Skin of body (tissue), 1 donor: ENCODE measurements at regions not wholly inside any gene's neighbourhood (a gene's known extent, or its start where the extent isn't known, plus 50 kb on each side); places are given as distances from the start of the nearest gene placed in this dataset.

Source experiments
- DNase-seq: peaks from one replicate; lab custom pipeline; 2025; lab: John Stamatoyannopoulos, UW

DNA sequence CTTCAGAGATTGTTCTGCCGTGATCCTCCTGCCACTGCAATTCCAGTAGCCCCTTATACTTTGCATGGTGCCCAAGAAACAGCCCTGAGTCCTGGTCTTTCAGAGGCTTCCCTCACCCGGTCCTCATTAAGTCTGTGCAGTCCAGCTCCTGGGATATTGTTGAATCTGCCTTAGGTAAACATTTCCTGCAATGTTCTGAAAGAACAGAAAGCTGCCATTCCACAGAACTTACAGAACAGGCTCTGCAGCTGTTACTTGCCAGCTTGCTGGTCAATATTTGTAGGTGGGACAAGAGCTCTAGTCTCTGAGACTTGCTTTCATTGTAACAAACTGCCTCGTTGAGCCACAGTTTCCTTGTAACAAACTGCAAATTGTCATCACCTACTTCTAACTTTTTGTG lies 115.0 kb upstream of the KIF5B start:
- no peak for DNase-seq

DNA sequence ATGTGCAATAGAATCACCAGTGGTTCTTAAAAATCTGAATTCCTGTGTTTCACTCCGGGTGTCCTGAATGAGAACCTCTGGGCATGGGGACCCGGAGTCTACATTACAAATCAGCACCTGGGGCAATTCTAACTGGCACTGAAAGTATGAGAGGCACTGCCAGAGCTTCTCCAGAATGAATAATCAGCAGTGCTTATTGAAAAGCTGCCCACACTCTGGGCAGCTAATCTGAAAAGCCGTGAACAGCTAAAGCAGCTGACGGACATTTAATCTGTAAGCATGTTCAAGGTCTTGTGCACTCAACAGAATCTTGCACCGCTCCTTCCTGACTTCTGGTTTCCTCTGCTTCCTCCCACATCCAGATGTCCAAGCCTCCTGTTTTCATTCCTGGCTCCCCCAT lies 113.3 kb upstream of the KIF5B start:
- no peak for DNase-seq

DNA sequence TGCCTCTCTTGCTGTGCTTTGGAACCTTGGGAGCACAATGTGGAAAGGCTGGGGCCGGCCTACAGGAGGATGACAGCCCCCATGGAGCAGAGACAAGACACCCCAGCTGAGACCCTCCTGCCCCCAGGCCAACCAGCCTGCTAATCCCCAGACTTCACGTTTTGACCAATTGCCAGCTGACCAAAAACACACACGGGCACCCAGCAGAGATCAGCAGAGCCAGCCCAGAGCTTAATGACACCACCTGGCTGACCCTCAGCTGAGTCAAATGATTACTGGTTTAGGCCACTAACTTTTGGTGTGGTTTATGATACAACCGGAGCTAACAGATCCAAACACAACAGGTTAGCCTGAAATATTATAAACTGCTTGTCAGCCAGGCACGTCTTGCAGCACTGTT lies 111.2 kb upstream of the KIF5B start:
- DNase-seq, result no peak

DNA sequence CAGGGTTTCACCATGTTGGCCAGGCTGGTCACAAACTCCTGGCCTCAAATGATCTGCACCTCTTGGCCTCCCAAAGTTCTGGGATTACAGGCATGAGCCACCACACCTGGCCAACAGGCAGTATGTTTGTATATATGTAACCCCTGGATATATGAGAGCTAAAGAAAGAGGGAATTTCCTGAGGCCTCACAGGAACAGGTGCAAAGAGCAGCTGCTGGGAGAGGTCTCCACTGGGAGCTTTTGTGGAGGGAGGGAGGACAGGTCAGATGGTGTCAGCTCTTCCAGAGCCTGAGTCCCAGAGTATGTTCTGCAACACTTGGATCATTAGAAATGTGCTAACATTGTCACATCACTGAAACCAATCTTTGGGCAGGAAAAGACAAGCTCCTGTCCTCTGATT lies 110.1 kb upstream of the KIF5B start:
- no peak for DNase-seq

DNA sequence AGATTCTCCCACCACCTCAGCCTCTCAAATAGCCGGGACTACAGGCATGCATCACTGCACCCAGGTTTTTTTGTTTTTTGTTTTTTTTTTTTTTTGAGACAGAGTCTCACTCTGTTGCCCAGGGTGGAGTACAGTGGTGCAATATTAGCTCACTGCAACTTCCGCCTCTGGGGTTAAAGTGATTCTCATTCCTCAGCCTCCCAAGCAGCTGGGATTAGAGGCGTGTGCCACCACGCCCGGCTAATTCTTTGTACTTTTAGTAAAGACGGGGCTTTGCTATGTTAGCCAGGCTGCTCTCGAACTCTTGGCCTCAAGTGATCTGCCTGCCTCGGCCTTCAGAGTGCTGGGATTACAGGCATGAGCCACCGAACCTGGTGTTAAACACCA lies 107.5 kb upstream of the KIF5B start:
- no peak for DNase-seq

DNA sequence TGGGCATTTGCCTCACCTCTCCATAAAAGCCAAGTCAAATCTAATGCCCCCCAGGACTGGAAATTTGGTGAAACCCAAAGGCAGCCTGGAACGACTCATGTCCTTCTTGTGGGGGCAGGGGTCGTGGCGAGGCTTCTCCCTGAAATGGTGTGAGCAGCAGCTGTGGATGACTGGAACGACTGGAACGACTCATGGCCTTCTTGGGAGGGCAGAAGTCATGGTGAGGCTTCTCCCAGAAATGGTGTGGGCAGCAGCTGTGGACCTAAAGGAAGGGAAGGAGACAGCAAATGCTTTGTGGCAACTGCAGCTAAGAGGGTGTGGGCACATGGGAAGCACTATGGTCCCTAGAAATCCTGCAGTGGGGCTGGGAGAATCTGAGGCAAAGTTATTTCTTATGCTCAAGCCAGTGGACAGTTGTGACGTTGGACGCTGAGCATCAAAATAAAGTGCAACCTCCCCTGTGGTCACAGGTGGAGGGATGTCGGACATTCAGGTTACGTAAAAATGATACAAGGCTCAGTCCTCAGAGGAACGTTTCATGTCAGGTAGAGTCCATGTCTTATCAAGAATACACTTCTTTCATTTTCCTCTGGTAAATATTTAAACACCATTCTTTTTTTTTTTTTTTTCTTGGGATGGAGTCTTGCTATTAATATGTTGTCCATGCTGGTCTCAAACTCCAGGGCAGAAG lies 107.0 kb upstream of the KIF5B start:
- DNase-seq, result no peak

DNA sequence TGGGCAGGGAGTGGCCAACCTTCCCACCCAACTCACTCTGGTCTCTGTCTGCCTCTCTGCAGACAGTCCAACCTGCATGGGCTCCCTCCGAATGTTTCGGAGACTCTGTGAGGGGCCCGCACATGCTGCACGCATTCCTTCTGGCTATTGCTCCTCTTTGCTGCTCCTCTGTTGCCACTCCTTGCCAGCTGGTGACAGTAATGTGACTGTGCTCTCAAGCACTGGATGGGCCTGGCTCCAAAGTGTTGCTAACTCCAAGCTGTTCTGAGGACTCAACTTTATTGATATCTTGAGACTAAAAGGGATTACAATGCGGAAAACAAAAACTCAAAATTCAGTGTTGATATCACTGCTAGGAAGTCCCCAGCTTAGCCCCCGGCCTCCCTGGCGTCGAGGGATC lies 105.4 kb upstream of the KIF5B start:
- no peak for DNase-seq

DNA sequence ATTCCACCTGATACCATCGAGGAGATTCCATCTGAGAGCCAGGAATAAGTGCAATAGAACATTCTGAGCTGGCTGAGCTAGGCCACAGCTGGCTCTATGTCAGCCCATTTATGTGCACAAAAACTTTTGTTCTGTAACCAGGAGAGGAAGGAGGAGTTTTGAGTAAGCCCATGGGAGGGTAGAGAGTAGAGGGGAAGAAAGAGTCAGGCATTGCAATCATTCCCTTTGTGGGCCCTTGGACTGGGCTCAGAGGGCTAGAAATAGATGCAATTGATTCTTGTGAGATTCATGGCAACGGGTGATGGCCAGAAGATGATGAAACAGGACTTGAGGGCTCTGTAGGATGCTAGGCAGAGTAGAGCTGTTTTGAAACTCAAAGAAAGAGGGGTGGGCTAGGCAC lies 104.6 kb upstream of the KIF5B start:
- DNase-seq, result no peak

DNA sequence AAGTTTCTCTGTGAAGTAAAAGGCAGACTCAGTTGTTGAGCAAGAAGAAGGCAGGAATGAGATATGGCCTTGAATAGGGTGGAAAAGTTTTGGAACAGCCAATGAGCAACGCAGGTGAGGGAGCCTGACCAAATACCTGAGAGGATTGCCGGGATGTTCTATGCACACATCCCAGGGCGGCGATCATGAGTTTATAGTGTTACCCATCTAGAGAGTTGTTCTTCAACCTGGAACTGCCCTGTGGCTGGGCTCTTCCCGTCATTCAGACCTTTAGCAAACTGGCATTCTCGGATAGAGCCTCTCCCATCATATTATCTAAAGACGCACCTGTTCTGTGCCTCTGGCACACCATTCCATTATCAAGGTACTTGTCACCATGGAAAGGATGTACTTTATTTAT lies 103.0 kb upstream of the KIF5B start:
- DNase-seq, result no peak

DNA sequence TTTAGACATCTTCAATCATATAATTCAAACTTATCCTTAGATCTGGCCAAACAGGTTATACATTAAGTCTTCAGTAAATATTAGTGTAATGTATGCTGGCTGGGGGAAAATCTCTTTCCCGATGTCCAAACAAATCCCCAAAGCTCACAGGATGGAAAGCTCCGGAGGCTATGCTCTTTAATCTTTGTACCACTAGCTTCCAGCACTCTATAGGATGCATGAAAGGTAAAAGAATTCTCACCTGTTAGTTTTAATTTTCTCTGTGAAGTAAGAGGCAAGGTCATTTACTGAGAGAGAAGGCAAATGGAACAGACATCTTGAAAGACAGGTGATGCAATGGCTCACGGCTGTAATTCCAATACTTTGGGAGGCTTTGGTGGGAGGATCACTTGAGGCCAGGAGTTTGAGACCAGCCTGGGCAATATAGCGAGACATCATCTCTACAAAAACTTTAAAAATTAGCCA lies 99.8 kb upstream of the KIF5B start:
- no peak for DNase-seq

DNA sequence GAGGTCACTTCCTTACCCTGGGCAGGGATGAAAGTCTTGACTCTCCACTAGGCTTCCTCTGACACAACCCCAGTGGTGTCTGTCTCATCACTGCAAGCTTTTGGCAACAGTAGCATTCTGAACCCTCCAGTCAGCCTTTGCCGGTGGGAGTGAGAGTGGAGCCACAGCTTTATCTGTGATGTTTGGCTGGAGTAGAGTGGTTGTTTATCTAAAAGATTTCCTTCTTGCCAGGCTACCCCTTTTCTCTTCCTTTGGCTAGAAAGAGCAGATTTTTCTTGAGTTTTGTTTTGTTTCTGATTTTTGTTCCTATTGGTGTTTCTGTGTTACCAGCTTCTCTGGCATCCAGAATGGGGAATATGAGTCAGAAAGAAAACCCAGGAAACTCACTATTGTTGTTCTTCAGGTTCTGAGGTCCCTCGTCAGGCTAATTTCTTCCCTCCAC lies 98.9 kb upstream of the KIF5B start:
- no peak for DNase-seq

DNA sequence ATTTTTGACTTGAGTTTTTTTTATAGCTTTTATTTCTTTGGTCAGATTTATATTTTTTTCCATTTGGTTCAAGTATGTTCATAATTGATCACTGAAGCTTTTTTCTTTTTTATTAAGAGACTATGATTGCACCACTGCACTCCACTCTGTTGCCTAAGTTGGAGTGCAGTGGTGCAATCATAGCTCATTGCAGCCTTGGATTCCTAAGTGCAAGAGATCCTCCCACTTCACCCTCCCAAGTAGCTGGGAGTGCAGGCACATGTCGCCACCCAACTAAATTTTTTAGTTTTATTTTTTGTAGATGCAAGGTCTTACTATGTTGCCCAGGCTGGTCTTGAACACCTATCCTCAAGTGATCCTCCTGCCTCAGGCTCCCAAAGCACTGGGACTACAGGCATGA lies 97.7 kb upstream of the KIF5B start:
- DNase-seq, result no peak

DNA sequence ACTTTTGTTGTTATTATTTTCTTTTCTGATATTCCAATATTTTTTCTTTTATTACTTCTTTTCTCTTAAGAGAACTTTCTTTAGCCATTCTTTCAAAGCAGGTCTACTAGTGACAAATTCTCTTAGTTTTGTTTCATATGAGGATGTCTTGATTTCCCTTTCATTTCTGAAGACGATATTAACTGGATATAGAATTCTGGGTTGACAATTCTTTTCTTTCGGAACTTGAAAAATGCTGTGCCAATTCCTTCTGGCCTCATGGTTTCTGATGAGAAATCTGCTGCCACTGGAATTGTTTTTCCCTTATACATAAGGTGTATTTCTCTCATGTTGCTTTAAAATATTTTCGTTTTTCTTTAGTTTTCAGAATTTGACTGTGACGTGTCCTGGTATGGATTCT lies 97.0 kb upstream of the KIF5B start:
- DNase-seq, result no peak

DNA sequence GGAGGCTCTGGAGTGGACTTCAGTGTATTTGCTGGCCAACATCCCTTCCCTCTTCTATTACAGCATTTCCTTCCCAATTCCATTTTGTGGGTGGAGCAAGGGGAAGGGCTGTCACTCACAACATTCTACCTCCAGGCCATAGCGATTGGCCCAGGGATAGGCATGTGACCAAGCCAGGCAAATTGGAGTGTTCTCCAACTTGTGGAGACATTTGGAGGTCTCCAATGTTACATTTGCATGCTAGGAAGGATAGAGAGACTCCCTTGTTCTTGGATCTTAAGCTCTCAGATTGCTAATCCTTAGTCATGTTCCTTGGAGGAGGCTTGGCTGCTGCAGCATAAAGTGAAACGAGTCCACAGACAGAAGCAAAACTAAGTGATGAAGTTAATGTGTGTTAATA lies 95.6 kb upstream of the KIF5B start:
- no peak for DNase-seq

DNA sequence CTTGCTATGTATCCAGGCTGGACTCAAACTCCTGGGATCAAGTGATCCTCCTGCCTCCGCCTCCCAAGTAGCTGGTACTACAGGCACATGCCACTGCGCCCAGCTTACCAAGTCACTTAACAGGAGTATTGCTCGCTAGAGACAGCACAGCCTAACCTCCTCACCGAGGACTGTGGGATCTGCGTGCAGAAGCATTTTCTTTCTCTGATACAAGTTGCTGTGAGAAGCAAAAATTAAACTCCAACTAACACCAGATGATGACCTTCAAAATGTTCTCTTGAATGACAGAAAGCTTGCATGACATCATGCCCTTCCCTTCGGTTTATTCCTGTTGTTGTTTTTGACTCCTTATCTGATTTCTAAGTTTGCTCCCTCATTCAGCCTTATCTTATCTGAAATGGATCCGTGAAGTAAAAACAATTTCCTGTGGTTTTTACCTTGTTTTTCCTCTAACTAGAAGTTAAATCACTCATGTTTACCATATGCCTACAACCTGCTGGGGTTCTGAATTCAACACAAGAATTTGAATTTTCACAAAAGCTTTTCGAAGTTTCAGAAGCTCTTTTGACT lies 94.4 kb upstream of the KIF5B start:
- no peak for DNase-seq

DNA sequence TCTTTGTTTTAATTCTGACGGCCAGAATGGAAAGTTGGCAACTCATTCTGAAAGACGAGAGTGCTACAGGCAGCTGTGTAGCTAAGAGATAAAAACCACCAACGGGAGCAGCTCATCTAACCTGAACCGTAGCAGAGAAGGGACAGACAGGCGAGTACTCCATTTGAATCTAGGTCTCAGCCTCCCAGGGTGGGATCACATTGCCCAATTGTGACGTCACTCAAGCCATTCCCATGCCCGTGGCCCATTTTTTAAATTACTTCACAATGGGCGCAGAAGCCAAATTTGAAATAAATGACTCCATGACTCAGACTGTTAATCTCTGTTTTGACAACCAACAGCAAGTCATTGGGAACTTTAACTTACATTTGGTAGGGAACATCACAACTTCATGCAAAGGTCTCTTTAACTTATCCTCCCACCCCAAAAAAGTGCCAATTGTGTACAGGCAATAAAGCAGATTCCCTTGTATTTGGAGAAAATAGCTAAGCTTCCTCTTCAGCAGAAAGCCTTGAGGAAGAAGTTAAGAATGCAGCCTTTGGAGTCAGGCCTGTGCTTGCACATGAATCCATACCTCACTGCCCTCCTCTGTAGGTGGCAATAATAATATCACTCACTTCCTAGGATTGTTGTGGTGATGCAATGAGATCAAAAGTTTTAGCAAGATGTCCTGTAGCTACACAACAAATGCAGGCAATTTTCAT lies 93.2 kb upstream of the KIF5B start:
- no peak for DNase-seq

DNA sequence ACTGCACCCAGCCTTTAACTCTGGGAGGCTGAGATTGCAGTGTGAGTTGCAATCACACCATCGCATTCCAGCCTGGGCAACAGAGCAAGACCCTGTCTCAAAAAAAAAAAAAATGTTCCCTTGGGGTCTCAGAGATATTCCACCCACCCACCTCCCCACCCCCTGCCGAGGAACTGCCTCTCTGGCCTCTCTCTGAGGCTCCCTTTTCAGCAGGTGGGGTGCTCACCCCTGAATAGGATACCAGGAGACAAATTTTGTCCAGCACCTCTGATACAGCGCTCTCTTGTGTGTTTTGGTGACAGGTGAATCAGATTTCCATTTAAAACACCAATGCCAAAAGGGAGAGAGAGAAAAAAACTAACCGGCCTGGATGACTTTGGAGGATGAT lies 92.6 kb upstream of the KIF5B start:
- no peak for DNase-seq

DNA sequence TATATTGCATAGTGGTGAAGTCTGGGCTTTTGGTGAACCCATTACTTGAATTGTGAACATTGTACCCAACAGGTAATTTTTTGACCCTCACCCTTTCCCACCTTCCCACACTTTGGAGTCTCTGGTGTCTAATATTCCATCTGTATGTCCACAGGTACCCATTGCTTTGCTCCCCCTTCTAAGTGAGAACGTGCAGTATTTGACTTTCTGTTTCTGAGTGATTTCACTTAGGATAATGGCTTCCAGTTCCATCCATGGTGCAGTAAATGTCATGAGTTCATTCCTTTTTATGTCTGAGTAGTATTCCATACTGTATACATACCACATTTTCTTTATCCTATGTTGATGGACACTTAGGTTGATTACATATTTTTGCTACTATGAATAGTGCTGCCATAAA lies 91.5 kb upstream of the KIF5B start:
- DNase-seq, result no peak

DNA sequence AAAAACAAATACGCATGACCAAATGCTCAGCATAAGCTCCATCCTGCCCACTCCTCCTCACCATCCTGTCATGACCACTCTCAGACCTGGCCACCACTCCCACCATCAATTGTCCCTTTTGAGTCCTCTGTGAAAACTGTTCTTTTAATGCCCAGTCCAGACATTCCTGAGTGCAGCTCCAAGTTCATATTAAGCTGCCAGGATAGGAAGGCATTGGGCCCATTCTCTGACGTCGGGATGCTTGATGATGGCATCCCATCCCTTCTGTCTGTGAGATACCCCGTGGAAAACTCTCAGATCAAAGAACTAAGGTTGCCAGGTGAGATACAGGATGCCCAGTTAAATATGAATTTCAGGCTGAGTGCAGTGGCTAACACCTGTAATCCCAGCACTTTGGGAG lies 89.9 kb upstream of the KIF5B start:
- DNase-seq, result no peak

DNA sequence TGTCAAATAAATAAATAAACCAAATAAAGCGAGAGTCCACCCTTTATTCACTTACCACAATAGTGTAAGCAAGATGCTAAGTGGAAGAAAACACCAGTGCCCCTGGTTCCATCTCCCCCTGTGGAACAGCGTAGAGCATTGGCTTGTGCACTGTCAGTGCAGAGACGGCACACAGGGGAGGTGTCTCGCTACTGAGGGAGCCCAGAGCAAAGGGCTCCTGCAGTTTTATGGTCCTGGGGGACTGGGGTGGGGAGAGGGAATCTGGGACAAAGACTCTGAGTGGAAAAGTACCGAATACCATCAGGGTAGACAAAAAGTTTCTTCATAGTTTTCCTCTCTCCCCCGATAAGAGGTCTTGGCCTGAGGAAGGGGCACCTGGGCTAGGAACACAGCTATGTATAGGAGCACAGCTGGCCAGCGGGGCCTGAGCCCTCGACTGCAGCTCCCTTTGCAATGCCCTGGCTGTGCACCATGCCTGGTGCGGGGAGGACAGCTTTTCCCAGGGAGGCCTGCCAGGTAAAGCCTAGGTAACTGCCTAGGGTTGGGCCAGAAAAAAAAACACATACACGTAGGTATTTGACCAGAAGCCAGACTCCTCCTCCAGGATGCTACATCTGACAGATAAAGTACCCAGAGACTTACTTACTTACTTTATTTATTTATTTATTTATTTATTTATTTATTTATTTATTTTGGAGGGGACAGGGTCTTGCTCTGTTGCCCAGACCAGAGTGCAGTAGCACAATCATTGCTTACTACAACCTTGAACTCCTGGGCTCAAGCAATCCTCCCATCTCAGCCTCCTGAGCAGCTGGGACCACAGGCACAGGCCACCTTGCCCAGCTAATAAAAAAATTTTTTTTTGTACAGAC lies 88.8 kb upstream of the KIF5B start:
- no peak for DNase-seq

DNA sequence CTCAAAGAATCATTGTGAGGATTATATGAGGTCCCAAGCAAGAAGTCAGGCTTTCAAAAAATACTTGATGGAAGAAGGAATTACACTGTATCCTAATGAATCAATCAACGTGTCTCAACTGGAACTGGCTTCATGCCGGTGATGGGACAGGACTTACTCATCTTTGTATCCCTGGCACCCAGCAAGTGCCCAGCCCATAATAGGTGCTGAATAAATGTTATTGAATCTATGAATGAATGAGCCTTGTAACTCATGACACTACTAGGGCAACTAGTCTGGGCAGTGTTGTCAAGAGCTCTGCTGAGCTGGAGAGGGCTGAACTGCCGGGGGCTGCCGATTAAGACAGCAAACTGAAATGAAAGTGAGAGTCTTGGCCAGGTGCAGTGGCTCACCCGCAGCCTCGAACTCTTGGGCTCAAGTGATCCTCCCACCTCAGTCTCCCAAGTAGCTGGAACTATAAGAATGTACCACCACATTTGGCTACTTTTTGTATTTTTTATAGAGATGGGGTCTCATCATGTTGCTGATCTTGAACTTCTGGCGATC lies 87.2 kb upstream of the KIF5B start:
- no peak for DNase-seq

DNA sequence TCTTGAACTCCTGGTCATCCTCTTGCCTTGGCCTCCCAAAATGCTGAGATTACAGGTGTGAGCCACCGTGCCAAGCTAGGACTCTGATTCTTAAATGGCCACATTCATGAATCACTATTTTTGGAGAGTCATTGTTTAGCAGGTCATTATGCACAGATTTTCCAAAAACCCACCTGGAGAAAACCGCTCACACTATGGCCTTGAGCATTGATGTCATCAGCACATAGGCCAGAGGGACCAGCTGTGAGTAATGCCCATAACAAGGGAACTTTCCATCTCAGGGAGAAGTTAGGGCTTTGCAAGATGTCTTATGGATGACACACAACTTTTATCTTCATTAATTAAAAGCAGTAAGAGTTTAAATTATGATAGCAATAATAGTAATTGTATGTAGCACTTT lies 86.4 kb upstream of the KIF5B start:
- DNase-seq, result no peak
